ENCODE measurements at regions not wholly inside any gene's neighbourhood (a gene's known extent, or its start where the extent isn't known, plus 50 kb on each side); places are given as distances from the start of the nearest gene placed in this dataset.

GRCh38 chr4:173585876-173586572, 56.0 kb upstream of the HAND2 start:
- H3K56ac ChIP-seq (ENCODE audit: insufficient read length, low read depth, low read length): no peak overlapping the region
- H3K4ac ChIP-seq (ENCODE audit: low read depth, low read length): no peak overlapping the region
- no peak overlapping the region for H3K27ac ChIP-seq (ENCODE audit: insufficient read length, low read depth, low read length)
- H3K79me2 ChIP-seq (ENCODE audit: insufficient read depth, low read length): no peaks in the 10 kb centered on the region
- no peak overlapping the region for H3K14ac ChIP-seq (ENCODE audit: insufficient read depth, low read length)
- no peak overlapping the region for H4K91ac ChIP-seq (ENCODE audit: insufficient read length, low read depth, low read length)
- WGBS (ENCODE audit: extremely low coverage, insufficient read length, low lambda C conversion rate): no CpG with 5 or more reads among the region's 9 CpGs
- no peak overlapping the region for H2BK12ac ChIP-seq (ENCODE audit: insufficient read length, low read depth, low read length)
- no peak overlapping the region for H4K8ac ChIP-seq (replicated peaks; ENCODE audit: insufficient read length, low read depth, low read length)
- H2BK5ac ChIP-seq (ENCODE audit: insufficient read length, low read length): no peak overlapping the region
- TF ChIP-seq CTCF (conservative IDR thresholded peaks at IDR 0.05): no peak
- H3K4me2 ChIP-seq (ENCODE audit: insufficient read depth, insufficient read length, low read length): no peak overlapping the region
- H3K4me1 ChIP-seq (ENCODE audit: insufficient read depth, low read length): no peaks in the 10 kb centered on the region
- no peak overlapping the region for H2BK20ac ChIP-seq (ENCODE audit: low read depth, low read length, poor library complexity, severe bottlenecking)
- H3K9me3 ChIP-seq (ENCODE audit: control insufficient read depth, low read depth, low read length): no peaks in the 10 kb centered on the region
- H3K9me3 Mint-ChIP-seq: no peaks in the 10 kb centered on the region
- no peaks in the 10 kb centered on the region for H4K20me1 ChIP-seq (ENCODE audit: control insufficient read depth, insufficient read depth, insufficient read length)
- H3K4me3 Mint-ChIP-seq: no peak overlapping the region
- no peaks in the 10 kb centered on the region for H3K23me2 ChIP-seq (ENCODE audit: insufficient read length, low read depth, low read length, poor library complexity, severe bottlenecking)
- peaks cover 14% of the 10 kb centered on the region for H3K27me3 Mint-ChIP-seq (ENCODE audit: low read depth)
- no peaks in the 10 kb centered on the region for H3K36me3 Mint-ChIP-seq (ENCODE audit: insufficient read depth in 1 of 3, low read depth in 3 of 3)
- no peak overlapping the region for H3K9ac ChIP-seq (ENCODE audit: extremely low read depth, insufficient read length, low read length)
- H3K18ac ChIP-seq (ENCODE audit: insufficient read length, low read depth, low read length): no peak overlapping the region
- H3K79me1 ChIP-seq (ENCODE audit: insufficient read depth, low read depth, low read length, poor library complexity, severe bottlenecking): no peaks in the 10 kb centered on the region
- DNase-seq: no peak
- H2AK5ac ChIP-seq (ENCODE audit: insufficient read length, low read length): no peak overlapping the region
- H3K27me3 ChIP-seq (ENCODE audit: insufficient read depth, low read length): no peaks in the 10 kb centered on the region
- no peak overlapping the region for H2BK15ac ChIP-seq (ENCODE audit: low read depth, low read length)
- no peak overlapping the region for H2BK120ac ChIP-seq (ENCODE audit: low read depth, low read length, poor library complexity, severe bottlenecking)
- H4K5ac ChIP-seq (ENCODE audit: insufficient read length, low read depth, low read length): no peak overlapping the region
- no peak overlapping the region; a peak in 1 of 7 replicates for H3K27ac Mint-ChIP-seq
- H3K4me1 Mint-ChIP-seq: no peaks in the 10 kb centered on the region
- H3T11ph ChIP-seq (ENCODE audit: low read length): no peak overlapping the region
- no peak overlapping the region for H3K23ac ChIP-seq (ENCODE audit: insufficient read length, low read depth, low read length)
- no peak overlapping the region for H2AFZ ChIP-seq (ENCODE audit: low read length)
